H1 (cell line): ENCODE measurements at regions not wholly inside any gene's neighbourhood (a gene's known extent, or its start where the extent isn't known, plus 50 kb on each side); places are given as distances from the start of the nearest gene placed in this dataset.

Experiments
- CTCF ChIA-PET: fragments of 300-600 bp; sonication (Branson Sonifier 250); formaldehyde crosslinking; loops from one replicate; lab custom pipeline; 2021; ENCODE audit not compliant: partially characterized antibody; lab: Charles Lee
- POLR2A ChIA-PET: fragments of 300-600 bp; sonication (Branson Sonifier 250); formaldehyde crosslinking; loops from one replicate; lab custom pipeline; 2021; ENCODE audit warnings: inconsistent platforms; ENCODE audit not compliant: partially characterized antibody; lab: Charles Lee
- DNase-seq, 2 experiments: peaks; one replicate each; pipeline versions ENCODE4 v3.0.0 to v3.0.0-alpha.2; 2010 to 2022; ENCODE audit warnings: low spot score in 2 of 2, low read depth in 1 of 2, mixed read lengths in 1 of 2
- FAIRE-seq: peaks from 2 replicates; lab custom pipeline; 2011; peaks lifted over from hg19 to GRCh38; lab: Jason Lieb, UNC
- H2AFZ ChIP-seq: 2 replicates; pipeline ENCODE4 v1.8.1; 2012; ENCODE audit warnings: low read length, inconsistent platforms
- H2AK5ac ChIP-seq: 2 replicates; pipeline ENCODE4 v1.6.1; 2013; ENCODE audit warnings: low read depth, low read length
- H2BK120ac ChIP-seq: replicated peaks from 2 replicates; pipeline ENCODE3; 2013; ENCODE audit warnings: low read depth, low read length, inconsistent platforms
- H2BK12ac ChIP-seq: 2 replicates; pipeline ENCODE4 v1.6.1; 2013; ENCODE audit warnings: low read depth, low read length
- H2BK15ac ChIP-seq: 2 replicates; pipeline ENCODE4 v1.6.1; 2013; ENCODE audit warnings: low read length
- H2BK20ac ChIP-seq: 2 replicates; pipeline ENCODE4 v1.6.1; 2013; ENCODE audit warnings: low read length
- H2BK5ac ChIP-seq: 2 replicates; pipeline ENCODE4 v1.6.1; 2013; ENCODE audit warnings: low read depth, low read length
- H3K14ac ChIP-seq: 2 replicates; pipeline ENCODE4 v1.6.1; 2013; ENCODE audit warnings: inconsistent platforms; ENCODE audit not compliant: insufficient read length
- H3K18ac ChIP-seq: 2 replicates; pipeline ENCODE4 v1.6.1; 2013; ENCODE audit warnings: low read length; ENCODE audit errors: extremely low read depth
- H3K23ac ChIP-seq: 2 replicates; pipeline ENCODE4 v1.6.1; 2013; ENCODE audit warnings: inconsistent platforms; ENCODE audit not compliant: insufficient read length
- H3K23me2 ChIP-seq: 2 replicates; pipeline ENCODE4 v1.6.1; 2013; ENCODE audit warnings: low read depth, low read length
- H3K27ac ChIP-seq: 2 replicates; pipeline ENCODE4 v1.6.1; 2011; ENCODE audit warnings: low read depth, low read length, inconsistent platforms
- H3K27me3 ChIP-seq, 4 experiments: replicated peaks in 1 of 4; 1 replicate in 1 of 4; 2 replicates in 3 of 4; pipeline versions ENCODE4 v1.6.1 to v1.8.1; 2011 to 2013; ENCODE audit warnings: low read length in 3 of 4, mild to moderate bottlenecking in 3 of 4, inconsistent platforms in 2 of 4, mixed read lengths in 2 of 4, moderate library complexity in 1 of 4; ENCODE audit not compliant: control insufficient read depth in 3 of 4, insufficient read depth in 3 of 4; ENCODE audit errors: extremely low read depth in 1 of 4
- H3K36me3 ChIP-seq, 4 experiments: 2 replicates each; pipeline versions ENCODE4 v1.6.1 to v1.8.1; 2011 to 2013; ENCODE audit warnings: mild to moderate bottlenecking in 4 of 4, low read length in 3 of 4, moderate library complexity in 2 of 4, control low read depth in 1 of 4, inconsistent platforms in 1 of 4; ENCODE audit not compliant: insufficient read depth in 4 of 4, control insufficient read depth in 2 of 4
- H3K4ac ChIP-seq: replicated peaks from 2 replicates; pipeline ENCODE3; 2013; ENCODE audit warnings: low read length, low read depth, mixed read lengths, inconsistent platforms; ENCODE audit not compliant: insufficient read length
- H3K4me1 ChIP-seq, 4 experiments: replicated peaks in 1 of 4; 1 replicate in 1 of 4; 2 replicates in 3 of 4; pipeline versions ENCODE4 v1.6.1 to v1.8.1; 2011 to 2013; ENCODE audit warnings: low read length in 3 of 4, inconsistent platforms in 2 of 4, mixed read lengths in 1 of 4; ENCODE audit not compliant: insufficient read depth in 4 of 4, control insufficient read depth in 3 of 4
- H3K4me2 ChIP-seq, 2 experiments: 2 replicates each; pipeline versions ENCODE4 v1.6.1 to v1.8.1; 2011 to 2013; ENCODE audit warnings: low read depth in 2 of 2, low read length in 2 of 2, control low read depth in 1 of 2, inconsistent platforms in 1 of 2, mild to moderate bottlenecking in 1 of 2; ENCODE audit not compliant: insufficient read depth in 1 of 2
- H3K4me3 ChIP-seq, 4 experiments: fragments of 200-600, 300-600 bp in 1 of 4; sonication (generic), shearing (Covaris generic), sonication (Bioruptor Twin) in 1 of 4; 2 replicates each; pipeline versions ENCODE4 v1.5.1 to v1.8.1; 2011 to 2016; ENCODE audit warnings: low read length in 4 of 4, low read depth in 3 of 4, control low read depth in 2 of 4, inconsistent platforms in 2 of 4, mild to moderate bottlenecking in 2 of 4, mixed read lengths in 1 of 4, moderate library complexity in 1 of 4; ENCODE audit not compliant: insufficient read depth in 2 of 4; ENCODE audit errors: extremely low read depth in 1 of 4
- H3K56ac ChIP-seq: replicated peaks from 2 replicates; pipeline ENCODE3; 2013; ENCODE audit warnings: low read depth, mild to moderate bottlenecking, mixed read lengths, low read length, inconsistent platforms; ENCODE audit not compliant: insufficient read length
- H3K79me1 ChIP-seq: 2 replicates; pipeline ENCODE4 v1.6.1; 2013; ENCODE audit warnings: low read depth, low read length, control low read depth
- H3K79me2 ChIP-seq, 2 experiments: 2 replicates each; pipeline versions ENCODE4 v1.6.1 to v1.8.1; 2012 to 2013; ENCODE audit warnings: low read length in 2 of 2, mild to moderate bottlenecking in 2 of 2, inconsistent platforms in 1 of 2; ENCODE audit not compliant: insufficient read depth in 2 of 2, control insufficient read depth in 1 of 2
- H3K9ac ChIP-seq, 4 experiments: replicated peaks in 1 of 4; 1 replicate in 1 of 4; 2 replicates in 3 of 4; pipeline versions ENCODE4 v1.6.1 to v1.8.1; 2011 to 2013; ENCODE audit warnings: low read depth in 3 of 4, low read length in 3 of 4, control low read depth in 2 of 4, mild to moderate bottlenecking in 2 of 4, moderate library complexity in 2 of 4, inconsistent platforms in 1 of 4; ENCODE audit errors: extremely low read depth in 1 of 4
- H3K9me3 ChIP-seq, 2 experiments: 2 replicates each; pipeline versions ENCODE4 v1.6.1 to v1.8.1; 2012 to 2013; ENCODE audit warnings: mild to moderate bottlenecking in 2 of 2, moderate library complexity in 2 of 2, control low read depth in 1 of 2, inconsistent platforms in 1 of 2, low read depth in 1 of 2, low read length in 1 of 2, mixed read lengths in 1 of 2; ENCODE audit not compliant: insufficient read depth in 2 of 2
- H4K20me1 ChIP-seq, 2 experiments: replicated peaks in 1 of 2; 2 replicates each; pipeline versions ENCODE3 to v1.8.1; 2011 to 2013; ENCODE audit warnings: inconsistent platforms in 2 of 2, low read length in 2 of 2, mild to moderate bottlenecking in 1 of 2; ENCODE audit not compliant: insufficient read depth in 2 of 2, control insufficient read depth in 1 of 2
- H4K5ac ChIP-seq: 2 replicates; pipeline ENCODE4 v1.6.1; 2013; ENCODE audit warnings: low read length, low read depth, mixed read lengths, inconsistent platforms; ENCODE audit not compliant: insufficient read length
- H4K8ac ChIP-seq: 2 replicates; pipeline ENCODE4 v1.8.0; 2013; ENCODE audit warnings: mild to moderate bottlenecking, moderate library complexity, low read length, inconsistent platforms; ENCODE audit not compliant: insufficient read depth; ENCODE audit errors: extremely low read depth
- H4K91ac ChIP-seq: replicated peaks from 2 replicates; pipeline ENCODE3; 2013; ENCODE audit warnings: low read length, mixed read lengths, inconsistent platforms; ENCODE audit not compliant: insufficient read length
- CHD1 ChIP-seq: IDR thresholded peaks from 2 replicates; pipeline ENCODE4 v1.6.1; 2012; ENCODE audit warnings: low read depth, low read length, improper control_type of control experiment
- KDM4A ChIP-seq: IDR thresholded peaks from one replicate; pipeline ENCODE4 v1.7.1; 2012; ENCODE audit warnings: low read depth, mild to moderate bottlenecking, moderate library complexity, low read length, inconsistent platforms; ENCODE audit not compliant: severe bottlenecking
- POLR2AphosphoS5 ChIP-seq: IDR thresholded peaks from 2 replicates; pipeline ENCODE4 v1.6.1; 2011; ENCODE audit warnings: low read depth, low read length
- TAF1 ChIP-seq: IDR thresholded peaks from 2 replicates; pipeline ENCODE4 v1.6.1; 2011; ENCODE audit warnings: mild to moderate bottlenecking, low read depth, low read length
- WGBS, 2 experiments: shearing (Covaris generic) in 1 of 2; methylation state at CpG; one replicate each; pipeline versions ENCODE4 v1.1.6 to v1.1.7; 2013 to 2015; ENCODE audit warnings: low lambda C conversion rate in 2 of 2, mixed read lengths in 2 of 2, inconsistent platforms in 1 of 2, low coverage in 1 of 2, missing lambda C conversion rate in 1 of 2; ENCODE audit not compliant: insufficient replicate concordance in 2 of 2, insufficient coverage in 1 of 2, insufficient read length in 1 of 2; ENCODE audit errors: extremely low coverage in 1 of 2, missing lambda C conversion rate in 1 of 2; 5-methylcytosine and 5-hydroxymethylcytosine counted together
- TF ChIP-seq, protein P1 (sequence below): IDR thresholded peaks from 2 replicates; pipeline ENCODE4 v1.6.1; 2012; ENCODE audit warnings: inconsistent platforms
- TF ChIP-seq, protein P2 (sequence below): IDR thresholded peaks from 2 replicates; pipeline ENCODE4 v1.6.1; 2012; ENCODE audit warnings: low read length, inconsistent platforms

DNA sequence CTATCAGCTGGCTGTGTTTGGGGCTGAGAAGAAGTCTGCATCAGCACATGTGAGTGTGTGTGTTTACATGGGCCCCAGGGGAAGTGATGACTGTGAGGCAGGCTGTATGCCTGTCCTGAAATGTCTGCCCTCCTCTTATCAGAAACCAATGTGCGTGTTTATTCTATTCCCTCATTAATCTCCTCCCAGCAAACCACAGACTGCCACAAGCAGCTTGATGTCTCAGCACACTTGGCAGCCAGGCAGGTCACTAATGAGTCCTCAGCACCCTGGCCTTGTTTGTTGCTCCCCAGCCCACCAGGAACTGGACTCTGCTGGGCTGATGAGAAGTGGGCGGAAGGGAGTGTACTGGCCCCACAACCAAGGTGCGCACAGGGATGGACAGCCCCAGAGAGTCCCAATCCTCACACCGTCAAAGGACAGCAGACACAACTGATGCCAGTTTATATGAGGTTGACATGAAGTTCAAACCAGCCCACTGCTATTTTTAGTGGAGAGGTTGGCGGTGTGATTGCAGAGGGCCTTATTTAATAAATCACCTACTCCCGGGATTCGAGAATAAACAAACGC is 225.8 kb downstream of the ETS1 start:
- 91% methylated on average over 8 of the region's 8 CpGs; no CpG with 5 or more reads in 1 of the 2 experiments for WGBS, 2 experiments
- Histone ChIP-seq H3K56ac (no peak overlapping the region), H3K23ac (no peak overlapping the region), H3K36me3 (no peaks in the 10 kb centered on the region), H3K79me2 (no peaks in the 10 kb centered on the region), H3K9ac (no peak overlapping the region), H3K23me2 (no peaks in the 10 kb centered on the region), H2BK5ac (no peak overlapping the region), H3K4me3 (no peak overlapping the region), H2BK15ac (no peak overlapping the region), H3K79me1 (no peaks in the 10 kb centered on the region), H3K27me3 (no peaks in the 10 kb centered on the region), H3K4me2 (no peak overlapping the region), H2BK120ac (no peak overlapping the region), H3K9me3 (no peaks in the 10 kb centered on the region), H4K91ac (no peak overlapping the region), H2AK5ac (no peak overlapping the region), H3K18ac (no peak overlapping the region), H3K4ac (no peak overlapping the region), H4K8ac (peak overlapping the region; percentile 86; the same call in 1 of the 2 replicates), H2BK12ac (no peak overlapping the region), H2AFZ (no peak overlapping the region), H4K20me1 (no peaks in the 10 kb centered on the region), H3K27ac (no peak overlapping the region), H2BK20ac (no peak overlapping the region), H3K14ac (no peak overlapping the region), H4K5ac (no peak overlapping the region), H3K4me1 (no peaks in the 10 kb centered on the region)
- no peak for DNase-seq
- no peak for FAIRE-seq
- POLR2A ChIA-PET, result interaction anchor here (1.2 kb wide), 1 partner anchor 10 kb away, joined by 5 read pairs; no protein-coding TSS in a partner anchor
- CTCF ChIA-PET, result interaction anchor here (0.6 to 0.7 kb wide), 2 partner anchors 10 to 548 kb away, joined by 3 read pairs; no protein-coding TSS in a partner anchor
- TF ChIP-seq TAF1, result no peak
- TF ChIP-seq CHD1, result no peak
- no peak for TF ChIP-seq KDM4A
- TF ChIP-seq POLR2AphosphoS5, result no peak
- TF ChIP-seq, protein P1, sequence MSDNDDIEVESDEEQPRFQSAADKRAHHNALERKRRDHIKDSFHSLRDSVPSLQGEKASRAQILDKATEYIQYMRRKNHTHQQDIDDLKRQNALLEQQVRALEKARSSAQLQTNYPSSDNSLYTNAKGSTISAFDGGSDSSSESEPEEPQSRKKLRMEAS, result no peak
- TF ChIP-seq, protein P2, sequence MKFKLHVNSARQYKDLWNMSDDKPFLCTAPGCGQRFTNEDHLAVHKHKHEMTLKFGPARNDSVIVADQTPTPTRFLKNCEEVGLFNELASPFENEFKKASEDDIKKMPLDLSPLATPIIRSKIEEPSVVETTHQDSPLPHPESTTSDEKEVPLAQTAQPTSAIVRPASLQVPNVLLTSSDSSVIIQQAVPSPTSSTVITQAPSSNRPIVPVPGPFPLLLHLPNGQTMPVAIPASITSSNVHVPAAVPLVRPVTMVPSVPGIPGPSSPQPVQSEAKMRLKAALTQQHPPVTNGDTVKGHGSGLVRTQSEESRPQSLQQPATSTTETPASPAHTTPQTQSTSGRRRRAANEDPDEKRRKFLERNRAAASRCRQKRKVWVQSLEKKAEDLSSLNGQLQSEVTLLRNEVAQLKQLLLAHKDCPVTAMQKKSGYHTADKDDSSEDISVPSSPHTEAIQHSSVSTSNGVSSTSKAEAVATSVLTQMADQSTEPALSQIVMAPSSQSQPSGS, result no peak
